Gastroesophageal sphincter (tissue), 4 donors: ENCODE measurements at regions not wholly inside any gene's neighbourhood (a gene's known extent, or its start where the extent isn't known, plus 50 kb on each side); places are given as distances from the start of the nearest gene placed in this dataset.

ENCODE experiments used
- ATAC-seq: fragments of 150-250 bp; one replicate; pipeline ENCODE4 v1.9.1; 2016; ENCODE audit warnings: mild to moderate bottlenecking, moderate library complexity
- H3K27ac ChIP-seq, 4 donors: fragments of 200-600 bp; sonication (generic) in 3 of 4; 1 replicate in 3 of 4; 2 replicates in 1 of 4; pipeline ENCODE4 v1.5.1; 2016 to 2019
- H3K27me3 ChIP-seq: fragments of 200-600 bp; sonication (generic); one replicate; pipeline ENCODE4 v1.5.1; 2019
- H3K36me3 ChIP-seq, 2 donors: fragments of 200-600 bp; sonication (generic); one replicate each; pipeline ENCODE4 v1.5.1; 2019; ENCODE audit warnings: control low read depth in 1 of 2
- H3K4me1 ChIP-seq, 3 donors: fragments of 200-600 bp; sonication (generic); 1 replicate in 2 of 3; 2 replicates in 1 of 3; pipeline ENCODE4 v1.5.1; 2016 to 2019; ENCODE audit warnings: control low read depth in 2 of 3
- H3K4me3 ChIP-seq, 2 donors: fragments of 200-600 bp; sonication (generic); one replicate each; pipeline ENCODE4 v1.5.1; 2019; ENCODE audit warnings: mild to moderate bottlenecking in 1 of 2, moderate library complexity in 1 of 2
- H3K9me3 ChIP-seq, 3 donors: fragments of 200-600 bp; sonication (generic); one replicate each; pipeline ENCODE4 v1.5.1; 2017 to 2019; ENCODE audit warnings: control low read depth in 2 of 3
- EP300 ChIP-seq: sonication (generic); formaldehyde crosslinking; IDR thresholded peaks from one replicate; pipeline ENCODE4 v1.6.1; 2017; ENCODE audit warnings: antibody characterized with exemption, mild to moderate bottlenecking
- POLR2A ChIP-seq, 2 donors: fragments of 450-650 bp; IDR thresholded peaks; one replicate each; pipeline ENCODE4 v1.6.1; 2017; ENCODE audit warnings: antibody characterized with exemption in 2 of 2, mild to moderate bottlenecking in 2 of 2, moderate library complexity in 1 of 2
- POLR2AphosphoS5 ChIP-seq: sonication (generic); formaldehyde crosslinking; IDR thresholded peaks from one replicate; pipeline ENCODE4 v1.6.1; 2017; ENCODE audit warnings: antibody characterized with exemption
- WGBS, 2 donors: methylation state at CpG; one replicate each; pipeline ENCODE4 v1.1.5; 2018; ENCODE audit warnings: low coverage in 1 of 2; 5-methylcytosine and 5-hydroxymethylcytosine counted together
- TF ChIP-seq, protein P1 (sequence below), 4 experiments: fragments of 200-600 bp in 2 of 4; fragments of 450-650 bp in 2 of 4; sonication (generic) in 1 of 4; IDR thresholded peaks; one replicate each; pipeline ENCODE4 v1.5.1; 2017 to 2019; ENCODE audit warnings: antibody characterized with exemption in 4 of 4, mild to moderate bottlenecking in 2 of 4, moderate library complexity in 2 of 4

DNA sequence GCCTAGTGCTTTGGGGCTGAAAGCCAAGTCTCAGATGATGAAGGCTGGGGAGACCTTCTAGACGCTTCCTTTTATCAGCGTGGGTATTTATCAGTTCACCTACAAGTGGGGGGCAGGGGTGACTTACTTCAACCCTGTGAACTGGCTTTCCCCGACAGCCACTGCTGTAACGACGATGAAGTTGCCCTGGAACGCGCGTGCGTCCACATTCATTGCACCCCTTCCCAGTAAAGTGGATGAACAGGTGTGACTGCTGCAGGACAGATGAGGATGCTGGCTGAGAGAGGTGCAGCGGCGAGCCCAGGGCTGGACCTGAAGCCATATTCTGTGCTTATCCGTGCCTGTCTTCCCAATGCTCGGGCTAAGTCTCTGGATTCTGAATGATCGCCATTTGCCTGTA, 1122.3 kb downstream of the TBC1D22A start:
- no peak overlapping the region for H3K27ac ChIP-seq
- H3K9me3 ChIP-seq: no peaks in the 10 kb centered on the region
- TF ChIP-seq, protein P1, sequence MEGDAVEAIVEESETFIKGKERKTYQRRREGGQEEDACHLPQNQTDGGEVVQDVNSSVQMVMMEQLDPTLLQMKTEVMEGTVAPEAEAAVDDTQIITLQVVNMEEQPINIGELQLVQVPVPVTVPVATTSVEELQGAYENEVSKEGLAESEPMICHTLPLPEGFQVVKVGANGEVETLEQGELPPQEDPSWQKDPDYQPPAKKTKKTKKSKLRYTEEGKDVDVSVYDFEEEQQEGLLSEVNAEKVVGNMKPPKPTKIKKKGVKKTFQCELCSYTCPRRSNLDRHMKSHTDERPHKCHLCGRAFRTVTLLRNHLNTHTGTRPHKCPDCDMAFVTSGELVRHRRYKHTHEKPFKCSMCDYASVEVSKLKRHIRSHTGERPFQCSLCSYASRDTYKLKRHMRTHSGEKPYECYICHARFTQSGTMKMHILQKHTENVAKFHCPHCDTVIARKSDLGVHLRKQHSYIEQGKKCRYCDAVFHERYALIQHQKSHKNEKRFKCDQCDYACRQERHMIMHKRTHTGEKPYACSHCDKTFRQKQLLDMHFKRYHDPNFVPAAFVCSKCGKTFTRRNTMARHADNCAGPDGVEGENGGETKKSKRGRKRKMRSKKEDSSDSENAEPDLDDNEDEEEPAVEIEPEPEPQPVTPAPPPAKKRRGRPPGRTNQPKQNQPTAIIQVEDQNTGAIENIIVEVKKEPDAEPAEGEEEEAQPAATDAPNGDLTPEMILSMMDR (IDR thresholded peaks at IDR 0.05): no peak
- no peaks in the 10 kb centered on the region for H3K4me1 ChIP-seq
- H3K4me3 ChIP-seq: no peak overlapping the region
- no peaks in the 10 kb centered on the region for H3K36me3 ChIP-seq
- 79% methylated on average over 7 of the region's 14 CpGs; no CpG with 5 or more reads in 1 of the 2 donors for WGBS, 2 donors
- ATAC-seq: no peak
- peaks cover 32% of the 10 kb centered on the region for H3K27me3 ChIP-seq

DNA sequence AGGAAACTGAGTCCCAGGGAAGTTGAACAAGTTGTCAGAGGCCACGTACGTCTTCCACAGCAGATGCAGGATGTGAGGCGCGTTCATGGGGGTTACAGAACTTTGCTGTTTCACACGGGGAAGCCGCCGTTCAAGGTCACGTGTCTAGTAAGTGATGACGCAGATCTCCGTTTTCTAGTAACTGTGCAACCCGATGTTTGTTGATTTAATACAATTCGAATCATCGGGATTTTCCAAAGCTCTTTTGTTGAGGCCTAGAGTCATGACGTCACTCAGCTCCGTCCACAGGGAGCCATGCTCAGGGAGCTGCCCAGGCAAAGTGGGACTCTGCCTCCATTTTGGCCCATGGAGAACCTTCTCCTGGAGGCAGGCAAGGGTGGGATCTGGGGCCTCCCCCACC, 1121.8 kb downstream of the TBC1D22A start:
- no peak for ATAC-seq
- H3K4me1 ChIP-seq: no peaks in the 10 kb centered on the region
- WGBS, 2 donors: 87 to 100% methylated on average over 2 to 11 of the region's 15 CpGs
- H3K4me3 ChIP-seq: no peak overlapping the region
- TF ChIP-seq POLR2AphosphoS5 (no peak), EP300 (no peak), POLR2A (IDR thresholded peaks at IDR 0.05) (no peak)
- TF ChIP-seq, protein P1 (IDR thresholded peaks at IDR 0.05): no peak
- H3K9me3 ChIP-seq: no peaks in the 10 kb centered on the region
- no peaks in the 10 kb centered on the region for H3K36me3 ChIP-seq
- H3K27me3 ChIP-seq: peaks cover 38% of the 10 kb centered on the region
- H3K27ac ChIP-seq: no peak overlapping the region

DNA sequence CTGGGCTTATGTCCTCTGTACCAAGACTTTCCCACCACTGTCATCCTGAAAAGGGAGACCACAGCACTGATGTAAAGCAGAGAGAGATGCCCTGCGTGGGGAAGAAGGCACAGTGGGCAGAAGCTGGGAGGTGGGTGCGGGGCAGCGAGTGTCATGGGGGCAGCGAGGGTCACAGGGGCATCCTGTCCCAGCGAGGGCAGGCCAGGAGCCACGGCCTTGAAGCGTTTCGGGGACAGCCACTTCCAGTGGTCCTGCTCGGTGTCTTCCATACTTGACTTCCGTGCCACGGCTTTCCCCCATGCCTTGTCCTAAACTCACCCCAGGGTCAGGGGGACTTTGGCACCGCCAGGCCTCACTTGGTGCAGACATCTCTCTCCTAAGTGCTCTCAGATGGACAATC, 1121.3 kb downstream of the TBC1D22A start:
- Histone ChIP-seq H3K36me3 (no peaks in the 10 kb centered on the region), H3K4me1 (no peaks in the 10 kb centered on the region), H3K9me3 (no peaks in the 10 kb centered on the region), H3K27ac (no peak overlapping the region), H3K27me3 (peaks cover 43% of the 10 kb centered on the region), H3K4me3 (no peak overlapping the region)
- no peak for ATAC-seq
- 70 to 98% methylated on average over 2 to 10 of the region's 12 CpGs for WGBS, 2 donors
- TF ChIP-seq, protein P1 (IDR thresholded peaks at IDR 0.05): no peak
- no peak for TF ChIP-seq EP300
- no peak for TF ChIP-seq POLR2A (IDR thresholded peaks at IDR 0.05)
- TF ChIP-seq POLR2AphosphoS5: no peak

DNA sequence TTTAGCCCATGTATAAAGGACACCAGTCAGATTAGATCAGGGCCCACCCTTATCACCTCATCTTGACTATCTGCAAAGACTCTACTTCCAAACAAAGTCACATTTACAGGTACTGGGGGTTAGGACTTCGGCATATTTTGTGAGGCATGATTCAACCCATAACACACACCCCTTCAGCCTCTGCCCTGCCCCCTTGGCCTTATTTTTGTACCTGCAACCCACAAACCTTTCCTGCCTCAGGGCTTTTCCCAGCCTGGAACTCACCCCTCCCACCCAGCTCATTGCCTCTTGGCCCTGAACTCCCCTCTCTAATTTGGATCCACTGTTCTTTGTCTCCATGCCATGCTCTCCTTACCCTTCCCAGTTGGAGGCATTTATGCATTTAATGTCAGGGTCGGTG, 1116.9 kb downstream of the TBC1D22A start:
- TF ChIP-seq POLR2AphosphoS5 (no peak), POLR2A (IDR thresholded peaks at IDR 0.05) (no peak), EP300 (no peak)
- TF ChIP-seq, protein P1 (IDR thresholded peaks at IDR 0.05): no peak
- H3K4me1 ChIP-seq: no peaks in the 10 kb centered on the region
- ATAC-seq: no peak
- no peaks in the 10 kb centered on the region for H3K9me3 ChIP-seq
- no peaks in the 10 kb centered on the region for H3K36me3 ChIP-seq
- H3K27me3 ChIP-seq: peaks cover 48% of the 10 kb centered on the region
- H3K4me3 ChIP-seq: no peak overlapping the region
- H3K27ac ChIP-seq: no peak overlapping the region
- WGBS, 2 donors: 67 to 83% methylated on average over 1 to 2 of the region's 2 CpGs

DNA sequence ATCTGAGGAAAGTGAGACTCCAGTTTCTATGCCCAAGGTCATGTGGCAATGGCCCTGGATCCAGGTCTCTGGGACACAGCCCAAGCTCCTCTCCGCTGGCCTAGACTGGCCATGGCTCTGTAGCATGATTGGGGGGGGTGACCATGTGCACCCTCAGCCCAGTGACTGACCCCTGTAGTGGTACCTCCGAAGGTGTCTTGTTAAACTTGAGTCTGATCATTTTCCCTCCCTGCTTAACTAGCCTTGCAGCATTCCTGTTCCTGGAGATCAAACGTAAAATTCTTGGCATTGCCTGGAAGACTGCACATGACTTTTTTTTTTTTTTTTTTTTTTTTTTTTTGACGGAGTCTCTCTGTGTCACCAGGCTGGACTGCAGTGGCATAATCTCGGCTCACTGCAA, 1116.0 kb downstream of the TBC1D22A start:
- TF ChIP-seq POLR2AphosphoS5 (no peak), EP300 (no peak), POLR2A (IDR thresholded peaks at IDR 0.05) (no peak)
- TF ChIP-seq, protein P1 (IDR thresholded peaks at IDR 0.05): no peak
- no peak overlapping the region for H3K4me3 ChIP-seq
- no peaks in the 10 kb centered on the region for H3K4me1 ChIP-seq
- no peak for ATAC-seq
- H3K36me3 ChIP-seq: no peaks in the 10 kb centered on the region
- WGBS, 2 donors: 80 to 83% methylated on average over 1 to 2 of the region's 5 CpGs
- H3K27ac ChIP-seq: no peak overlapping the region
- no peaks in the 10 kb centered on the region for H3K9me3 ChIP-seq
- peaks cover 47% of the 10 kb centered on the region for H3K27me3 ChIP-seq
